ENCODE measurements at regions not wholly inside any gene's neighbourhood (a gene's known extent, or its start where the extent isn't known, plus 50 kb on each side); places are given as distances from the start of the nearest gene placed in this dataset.

GRCh38 chr20:20932156-20932555 is 174.0 kb downstream of the LINC00237 start:
- no peak for TF ChIP-seq CTCF (IDR thresholded peaks at IDR 0.05)
- no peak for TF ChIP-seq POLR2A (IDR thresholded peaks at IDR 0.05)

Data from thyroid gland (tissue), 4 donors.